ENCODE measurements at regions not wholly inside any gene's neighbourhood (a gene's known extent, or its start where the extent isn't known, plus 50 kb on each side); places are given as distances from the start of the nearest gene placed in this dataset.
A peak's percentile ranks its signal among the peaks of the same experiment; 100 is the strongest.

GRCh38 chr14:62103464-62103863 is 341.2 kb downstream of the SNAPC1 start:
- no peak overlapping the region for H3K27ac ChIP-seq
- no peaks in the 10 kb centered on the region for H3K9me3 ChIP-seq
- H3K4me1 ChIP-seq = no peaks in the 10 kb centered on the region
- TF ChIP-seq, protein P1, sequence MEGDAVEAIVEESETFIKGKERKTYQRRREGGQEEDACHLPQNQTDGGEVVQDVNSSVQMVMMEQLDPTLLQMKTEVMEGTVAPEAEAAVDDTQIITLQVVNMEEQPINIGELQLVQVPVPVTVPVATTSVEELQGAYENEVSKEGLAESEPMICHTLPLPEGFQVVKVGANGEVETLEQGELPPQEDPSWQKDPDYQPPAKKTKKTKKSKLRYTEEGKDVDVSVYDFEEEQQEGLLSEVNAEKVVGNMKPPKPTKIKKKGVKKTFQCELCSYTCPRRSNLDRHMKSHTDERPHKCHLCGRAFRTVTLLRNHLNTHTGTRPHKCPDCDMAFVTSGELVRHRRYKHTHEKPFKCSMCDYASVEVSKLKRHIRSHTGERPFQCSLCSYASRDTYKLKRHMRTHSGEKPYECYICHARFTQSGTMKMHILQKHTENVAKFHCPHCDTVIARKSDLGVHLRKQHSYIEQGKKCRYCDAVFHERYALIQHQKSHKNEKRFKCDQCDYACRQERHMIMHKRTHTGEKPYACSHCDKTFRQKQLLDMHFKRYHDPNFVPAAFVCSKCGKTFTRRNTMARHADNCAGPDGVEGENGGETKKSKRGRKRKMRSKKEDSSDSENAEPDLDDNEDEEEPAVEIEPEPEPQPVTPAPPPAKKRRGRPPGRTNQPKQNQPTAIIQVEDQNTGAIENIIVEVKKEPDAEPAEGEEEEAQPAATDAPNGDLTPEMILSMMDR (IDR thresholded peaks at IDR 0.05) = no peak
- no peak overlapping the region for H3K4me3 ChIP-seq
- intact Hi-C loops (cut with DNase I) = no loop called here
- H3K36me3 ChIP-seq = no peaks in the 10 kb centered on the region
- no peak for DNase-seq (ENCODE audit: low spot score in 2 of 2)
- no peaks in the 10 kb centered on the region for H3K27me3 ChIP-seq

DNA sequence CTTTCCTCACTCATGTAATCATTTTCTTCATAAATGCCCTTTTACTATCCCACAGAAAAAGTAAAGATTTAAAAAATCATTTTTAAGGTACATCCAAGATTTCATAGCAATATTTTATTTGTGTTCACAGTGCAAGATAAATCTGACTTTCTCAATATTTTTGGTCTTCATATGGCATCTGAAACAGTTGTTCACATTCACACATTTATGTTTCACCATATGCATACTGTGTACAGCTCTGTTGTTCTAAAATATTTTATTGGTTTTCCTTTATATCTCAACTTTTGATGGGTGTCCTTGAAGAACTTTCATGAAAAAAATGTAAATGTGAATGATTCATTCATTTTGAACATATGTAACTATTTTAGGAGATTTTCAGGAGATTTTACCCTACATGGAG is 348.7 kb downstream of the SNAPC1 start:
- Histone ChIP-seq H3K27me3 (no peaks in the 10 kb centered on the region), H3K36me3 (no peaks in the 10 kb centered on the region), H3K9me3 (no peaks in the 10 kb centered on the region), H3K4me1 (no peaks in the 10 kb centered on the region), H3K4me3 (no peak overlapping the region), H3K27ac (no peak overlapping the region)
- TF ChIP-seq, protein P1 (IDR thresholded peaks at IDR 0.05) = no peak
- intact Hi-C loops (cut with DNase I) = no loop called here
- DNase-seq (ENCODE audit: low spot score in 2 of 2) = no peak

- H3K4me1 ChIP-seq = no peaks in the 10 kb centered on the region
- DNase-seq (ENCODE audit: low spot score in 2 of 2) = peak in 1 of 2 donors; percentile 67
- H3K9me3 ChIP-seq = no peaks in the 10 kb centered on the region
- no peaks in the 10 kb centered on the region for H3K27me3 ChIP-seq
- no peak overlapping the region for H3K27ac ChIP-seq
- intact Hi-C loops (cut with DNase I) = no loop called here
- no peaks in the 10 kb centered on the region for H3K36me3 ChIP-seq
- peak overlapping the region; percentile 9 to 36 for H3K4me3 ChIP-seq
- TF ChIP-seq, protein P1 (IDR thresholded peaks at IDR 0.05) = peak in 1 of 3 experiments; percentile 15
These were observed 355.0 kb downstream of the SNAPC1 start for GRCh38 chr14:62117010-62117750.

GRCh38 chr14:62117751-62118105 is 355.5 kb downstream of the SNAPC1 start:
- TF ChIP-seq, protein P1 (IDR thresholded peaks at IDR 0.05) = no peak

GRCh38 chr14:62118461-62118860 is 356.2 kb downstream of the SNAPC1 start:
- TF ChIP-seq, protein P1 (IDR thresholded peaks at IDR 0.05) = no peak

More at GRCh38 chr14:62117751-62118105, 355.5 kb downstream of the SNAPC1 start:
- Histone ChIP-seq H3K4me3 (peak overlapping the region in 1 of 2 donors; percentile 9), H3K36me3 (no peaks in the 10 kb centered on the region), H3K27me3 (no peaks in the 10 kb centered on the region), H3K4me1 (no peaks in the 10 kb centered on the region), H3K9me3 (no peaks in the 10 kb centered on the region), H3K27ac (no peak overlapping the region)
- intact Hi-C loops (cut with DNase I) = no loop called here
- DNase-seq (ENCODE audit: low spot score in 2 of 2) = no peak

More at GRCh38 chr14:62118461-62118860, 356.2 kb downstream of the SNAPC1 start:
- no peaks in the 10 kb centered on the region for H3K36me3 ChIP-seq
- no peak overlapping the region for H3K27ac ChIP-seq
- H3K9me3 ChIP-seq = no peaks in the 10 kb centered on the region
- H3K4me1 ChIP-seq = no peaks in the 10 kb centered on the region
- intact Hi-C loops (cut with DNase I) = no loop called here
- no peak overlapping the region for H3K4me3 ChIP-seq
- H3K27me3 ChIP-seq = no peaks in the 10 kb centered on the region
- DNase-seq (ENCODE audit: low spot score in 2 of 2) = no peak
